ENCODE measurements at regions not wholly inside any gene's neighbourhood (a gene's known extent, or its start where the extent isn't known, plus 50 kb on each side); places are given as distances from the start of the nearest gene placed in this dataset.

DNA sequence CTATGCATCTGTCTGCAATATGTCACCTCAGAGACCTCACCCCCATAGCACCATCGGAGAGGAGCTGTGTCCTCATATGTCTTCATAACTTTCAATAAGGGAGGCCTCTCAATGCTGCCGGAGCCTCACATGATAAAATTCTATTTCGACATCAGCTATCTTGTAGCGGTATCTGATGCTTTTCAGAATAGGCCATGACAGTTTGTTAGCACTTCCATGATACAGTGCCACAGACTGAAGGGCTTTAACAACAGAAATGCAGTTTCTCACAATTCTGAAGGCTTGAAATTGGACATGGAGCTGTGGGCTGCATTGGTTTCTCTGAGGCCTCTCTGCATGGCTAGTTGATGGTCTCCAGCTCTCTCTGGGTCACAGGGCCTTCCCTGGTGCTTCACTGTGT lies 125.0 kb upstream of the PZP start:
- Histone ChIP-seq H3K9ac (ENCODE audit: low read depth in 1 of 2, low read length in 2 of 2) (no peak overlapping the region), H3K4me1 (ENCODE audit: control insufficient read depth in 4 of 4, insufficient read depth in 4 of 4, low read length in 3 of 4) (no peaks in the 10 kb centered on the region), H3K36me3 (ENCODE audit: control insufficient read depth in 4 of 4, insufficient read depth in 3 of 4, low read depth in 1 of 4, low read length in 3 of 4) (no peaks in the 10 kb centered on the region), H3K9me3 (ENCODE audit: control insufficient read depth in 4 of 4, low read length in 3 of 4) (no peaks in the 10 kb centered on the region), H3K27ac (ENCODE audit: low read depth in 1 of 2, low read length in 2 of 2) (no peak overlapping the region), H3K27me3 (ENCODE audit: control insufficient read depth in 4 of 4, insufficient read depth in 4 of 4, low read length in 3 of 4) (no peaks in the 10 kb centered on the region), H3K4me3 (ENCODE audit: low read depth in 1 of 3, low read length in 3 of 3) (no peak overlapping the region)
- DNase-seq (ENCODE audit: low spot score), result no peak
- WGBS, result 91% methylated on average over 4 of the region's 4 CpGs
- TF ChIP-seq EGR1 (IDR thresholded peaks at IDR 0.05; ENCODE audit: low read depth in 2 of 2), result no peak
- TF ChIP-seq HNF4A (conservative IDR thresholded peaks at IDR 0.05), result no peak
- TF ChIP-seq MAX (IDR thresholded peaks at IDR 0.05), result no peak
- TF ChIP-seq, protein P1, sequence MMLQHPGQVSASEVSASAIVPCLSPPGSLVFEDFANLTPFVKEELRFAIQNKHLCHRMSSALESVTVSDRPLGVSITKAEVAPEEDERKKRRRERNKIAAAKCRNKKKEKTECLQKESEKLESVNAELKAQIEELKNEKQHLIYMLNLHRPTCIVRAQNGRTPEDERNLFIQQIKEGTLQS (IDR thresholded peaks at IDR 0.05), result no peak
- no peak for TF ChIP-seq FOXA1 (IDR thresholded peaks at IDR 0.05)
- TF ChIP-seq TAF1 (conservative IDR thresholded peaks at IDR 0.05), result no peak
- no peak for TF ChIP-seq RXRA (IDR thresholded peaks at IDR 0.05)
- TF ChIP-seq RAD21 (IDR thresholded peaks at IDR 0.05), result no peak
- TF ChIP-seq NR2F2 (IDR thresholded peaks at IDR 0.05), result no peak
- no peak for TF ChIP-seq GABPA (IDR thresholded peaks at IDR 0.05 in 1 of 2, conservative IDR thresholded peaks at IDR 0.05 in 1 of 2)
- no peak for TF ChIP-seq ZBTB33 (IDR thresholded peaks at IDR 0.05)
- TF ChIP-seq, protein P2, sequence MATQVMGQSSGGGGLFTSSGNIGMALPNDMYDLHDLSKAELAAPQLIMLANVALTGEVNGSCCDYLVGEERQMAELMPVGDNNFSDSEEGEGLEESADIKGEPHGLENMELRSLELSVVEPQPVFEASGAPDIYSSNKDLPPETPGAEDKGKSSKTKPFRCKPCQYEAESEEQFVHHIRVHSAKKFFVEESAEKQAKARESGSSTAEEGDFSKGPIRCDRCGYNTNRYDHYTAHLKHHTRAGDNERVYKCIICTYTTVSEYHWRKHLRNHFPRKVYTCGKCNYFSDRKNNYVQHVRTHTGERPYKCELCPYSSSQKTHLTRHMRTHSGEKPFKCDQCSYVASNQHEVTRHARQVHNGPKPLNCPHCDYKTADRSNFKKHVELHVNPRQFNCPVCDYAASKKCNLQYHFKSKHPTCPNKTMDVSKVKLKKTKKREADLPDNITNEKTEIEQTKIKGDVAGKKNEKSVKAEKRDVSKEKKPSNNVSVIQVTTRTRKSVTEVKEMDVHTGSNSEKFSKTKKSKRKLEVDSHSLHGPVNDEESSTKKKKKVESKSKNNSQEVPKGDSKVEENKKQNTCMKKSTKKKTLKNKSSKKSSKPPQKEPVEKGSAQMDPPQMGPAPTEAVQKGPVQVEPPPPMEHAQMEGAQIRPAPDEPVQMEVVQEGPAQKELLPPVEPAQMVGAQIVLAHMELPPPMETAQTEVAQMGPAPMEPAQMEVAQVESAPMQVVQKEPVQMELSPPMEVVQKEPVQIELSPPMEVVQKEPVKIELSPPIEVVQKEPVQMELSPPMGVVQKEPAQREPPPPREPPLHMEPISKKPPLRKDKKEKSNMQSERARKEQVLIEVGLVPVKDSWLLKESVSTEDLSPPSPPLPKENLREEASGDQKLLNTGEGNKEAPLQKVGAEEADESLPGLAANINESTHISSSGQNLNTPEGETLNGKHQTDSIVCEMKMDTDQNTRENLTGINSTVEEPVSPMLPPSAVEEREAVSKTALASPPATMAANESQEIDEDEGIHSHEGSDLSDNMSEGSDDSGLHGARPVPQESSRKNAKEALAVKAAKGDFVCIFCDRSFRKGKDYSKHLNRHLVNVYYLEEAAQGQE (IDR thresholded peaks at IDR 0.05), result no peak
- TF ChIP-seq JUND (IDR thresholded peaks at IDR 0.05), result no peak
- TF ChIP-seq YY1 (IDR thresholded peaks at IDR 0.05), result no peak
- no peak for TF ChIP-seq HNF4G (IDR thresholded peaks at IDR 0.05)
- no peak for TF ChIP-seq FOXA2 (IDR thresholded peaks at IDR 0.05)
- TF ChIP-seq, protein P3, sequence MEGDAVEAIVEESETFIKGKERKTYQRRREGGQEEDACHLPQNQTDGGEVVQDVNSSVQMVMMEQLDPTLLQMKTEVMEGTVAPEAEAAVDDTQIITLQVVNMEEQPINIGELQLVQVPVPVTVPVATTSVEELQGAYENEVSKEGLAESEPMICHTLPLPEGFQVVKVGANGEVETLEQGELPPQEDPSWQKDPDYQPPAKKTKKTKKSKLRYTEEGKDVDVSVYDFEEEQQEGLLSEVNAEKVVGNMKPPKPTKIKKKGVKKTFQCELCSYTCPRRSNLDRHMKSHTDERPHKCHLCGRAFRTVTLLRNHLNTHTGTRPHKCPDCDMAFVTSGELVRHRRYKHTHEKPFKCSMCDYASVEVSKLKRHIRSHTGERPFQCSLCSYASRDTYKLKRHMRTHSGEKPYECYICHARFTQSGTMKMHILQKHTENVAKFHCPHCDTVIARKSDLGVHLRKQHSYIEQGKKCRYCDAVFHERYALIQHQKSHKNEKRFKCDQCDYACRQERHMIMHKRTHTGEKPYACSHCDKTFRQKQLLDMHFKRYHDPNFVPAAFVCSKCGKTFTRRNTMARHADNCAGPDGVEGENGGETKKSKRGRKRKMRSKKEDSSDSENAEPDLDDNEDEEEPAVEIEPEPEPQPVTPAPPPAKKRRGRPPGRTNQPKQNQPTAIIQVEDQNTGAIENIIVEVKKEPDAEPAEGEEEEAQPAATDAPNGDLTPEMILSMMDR (IDR thresholded peaks at IDR 0.05; ENCODE audit: low read depth, low read length, missing input control), result no peak

DNA sequence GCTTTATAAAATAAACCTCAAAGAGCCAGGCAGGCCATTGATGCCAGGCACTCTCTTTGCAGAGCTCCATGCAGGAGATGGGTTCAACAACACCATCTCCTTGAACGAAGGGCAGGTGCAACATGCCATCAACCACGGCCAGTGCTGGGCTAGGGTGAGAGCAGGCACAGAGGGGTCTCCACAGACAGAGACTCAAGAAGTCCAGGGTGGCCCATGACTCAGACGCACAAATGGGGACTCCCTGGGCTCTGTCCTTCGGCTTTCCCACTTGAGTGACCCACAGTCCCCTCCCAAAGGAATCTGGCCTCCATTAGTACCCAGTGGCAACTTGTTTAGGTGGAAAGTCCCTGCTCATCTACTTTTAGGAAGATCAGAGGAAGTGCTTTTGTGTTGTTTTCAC lies 124.4 kb upstream of the PZP start:
- Histone ChIP-seq H3K9me3 (ENCODE audit: control insufficient read depth in 4 of 4, low read length in 3 of 4) (no peaks in the 10 kb centered on the region), H3K4me1 (ENCODE audit: control insufficient read depth in 4 of 4, insufficient read depth in 4 of 4, low read length in 3 of 4) (no peaks in the 10 kb centered on the region), H3K9ac (ENCODE audit: low read depth in 1 of 2, low read length in 2 of 2) (no peak overlapping the region), H3K27me3 (ENCODE audit: control insufficient read depth in 4 of 4, insufficient read depth in 4 of 4, low read length in 3 of 4) (no peaks in the 10 kb centered on the region), H3K36me3 (ENCODE audit: control insufficient read depth in 4 of 4, insufficient read depth in 3 of 4, low read depth in 1 of 4, low read length in 3 of 4) (no peaks in the 10 kb centered on the region), H3K4me3 (ENCODE audit: low read depth in 1 of 3, low read length in 3 of 3) (no peak overlapping the region), H3K27ac (ENCODE audit: low read depth in 1 of 2, low read length in 2 of 2) (no peak overlapping the region)
- 86% methylated on average over 4 of the region's 4 CpGs for WGBS
- no peak for DNase-seq (ENCODE audit: low spot score)
- TF ChIP-seq RXRA (IDR thresholded peaks at IDR 0.05) (no peak), ZBTB33 (IDR thresholded peaks at IDR 0.05) (no peak), FOXA1 (IDR thresholded peaks at IDR 0.05) (no peak), SP1 (IDR thresholded peaks at IDR 0.05) (no peak), HNF4G (IDR thresholded peaks at IDR 0.05) (no peak), NR2F2 (IDR thresholded peaks at IDR 0.05) (no peak), TAF1 (conservative IDR thresholded peaks at IDR 0.05) (no peak), RAD21 (IDR thresholded peaks at IDR 0.05) (no peak), EGR1 (IDR thresholded peaks at IDR 0.05; ENCODE audit: low read depth in 2 of 2) (no peak), GABPA (IDR thresholded peaks at IDR 0.05 in 1 of 2, conservative IDR thresholded peaks at IDR 0.05 in 1 of 2) (no peak), JUND (IDR thresholded peaks at IDR 0.05) (no peak), FOXA2 (IDR thresholded peaks at IDR 0.05) (no peak)
- TF ChIP-seq, protein P2 (IDR thresholded peaks at IDR 0.05), result no peak
- TF ChIP-seq, protein P1 (IDR thresholded peaks at IDR 0.05), result no peak
